ENCODE measurements at regions not wholly inside any gene's neighbourhood (a gene's known extent, or its start where the extent isn't known, plus 50 kb on each side); places are given as distances from the start of the nearest gene placed in this dataset.
A peak's percentile ranks its signal among the peaks of the same experiment; 100 is the strongest.
"Not testable (repeated sequence)": the region's sequence is repeated elsewhere in the genome, so short reads cannot be mapped to it uniquely, and the experiment has no call there.

DNA sequence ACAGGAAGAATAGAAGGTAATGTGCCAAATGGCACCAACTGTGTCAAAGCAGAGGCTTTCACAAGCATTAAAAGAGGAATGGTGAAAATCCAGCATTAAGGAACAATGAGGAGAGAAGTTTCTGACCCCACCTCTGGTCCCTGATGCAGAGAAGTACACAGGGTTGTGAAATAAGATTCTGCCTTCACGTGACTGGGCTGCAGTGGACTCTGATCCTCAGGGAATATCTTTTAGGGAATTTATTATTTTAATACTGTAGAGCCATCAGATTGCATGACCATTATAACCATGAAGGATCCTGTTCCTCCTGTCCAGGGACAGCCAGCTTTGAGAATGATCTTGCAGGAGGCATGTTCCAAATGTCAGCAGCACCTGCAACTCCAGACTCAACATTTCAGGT is 74.4 kb upstream of the FAR1 start:
- Histone ChIP-seq H3K36me3 (ENCODE audit: control insufficient read depth in 4 of 4, insufficient read depth in 4 of 4, low read length in 3 of 4) (no peaks in the 10 kb centered on the region), H3K27me3 (replicated peaks in 2 of 5; ENCODE audit: control insufficient read depth in 4 of 5, insufficient read depth in 5 of 5, low read length in 4 of 5) (peaks cover 0 to 6% (median 0%) of the 10 kb centered on the region in 5 experiments), H3K9me3 (ENCODE audit: control extremely low read depth in 1 of 5, control insufficient read depth in 4 of 5, insufficient read depth in 2 of 5, low read depth in 1 of 5, low read length in 4 of 5) (peaks cover 0 to 7% (median 0%) of the 10 kb centered on the region in 5 experiments), H3K4me1 (ENCODE audit: control extremely low read depth in 1 of 4, control insufficient read depth in 4 of 4, insufficient read depth in 4 of 4, low read length in 3 of 4) (no peaks in the 10 kb centered on the region), H3K4me3 (ENCODE audit: control insufficient read depth in 1 of 7, extremely low read depth in 1 of 7, insufficient read depth in 4 of 7, low read depth in 2 of 7, low read length in 6 of 7) (no peak overlapping the region), H3K27ac (ENCODE audit: insufficient read depth in 1 of 2, low read depth in 1 of 2, low read length in 2 of 2, poor library complexity in 1 of 2, severe bottlenecking in 2 of 2) (no peak overlapping the region)
- no CpG with 5 or more reads among the region's 1 CpG for WGBS (ENCODE audit: insufficient coverage)
- POLR2A ChIA-PET: no interaction called here
- no peak for DNase-seq
- CTCF ChIA-PET: no interaction called here

GRCh38 chr11:13578514-13579140 is 82.8 kb upstream of the PTH start:
- Histone ChIP-seq H3K36me3 (ENCODE audit: control insufficient read depth in 4 of 4, insufficient read depth in 4 of 4, low read length in 3 of 4) (no peaks in the 10 kb centered on the region), H3K27ac (ENCODE audit: insufficient read depth in 1 of 2, low read depth in 1 of 2, low read length in 2 of 2, poor library complexity in 1 of 2, severe bottlenecking in 2 of 2) (no peak overlapping the region), H3K27me3 (replicated peaks in 2 of 5; ENCODE audit: control insufficient read depth in 4 of 5, insufficient read depth in 5 of 5, low read length in 4 of 5) (peaks cover 0 to 3% (median 0%) of the 10 kb centered on the region in 5 experiments), H3K4me3 (ENCODE audit: control insufficient read depth in 1 of 7, extremely low read depth in 1 of 7, insufficient read depth in 4 of 7, low read depth in 2 of 7, low read length in 6 of 7) (no peak overlapping the region), H3K4me1 (ENCODE audit: control extremely low read depth in 1 of 4, control insufficient read depth in 4 of 4, insufficient read depth in 4 of 4, low read length in 3 of 4) (no peaks in the 10 kb centered on the region), H3K9me3 (ENCODE audit: control extremely low read depth in 1 of 5, control insufficient read depth in 4 of 5, insufficient read depth in 2 of 5, low read depth in 1 of 5, low read length in 4 of 5) (peaks cover 0 to 34% (median 2%) of the 10 kb centered on the region in 5 experiments)
- ChIA-PET CTCF (no interaction called here), POLR2A (no interaction called here)
- 90% methylated on average over 3 of the region's 3 CpGs for WGBS (ENCODE audit: insufficient coverage)
- DNase-seq: no peak

DNA sequence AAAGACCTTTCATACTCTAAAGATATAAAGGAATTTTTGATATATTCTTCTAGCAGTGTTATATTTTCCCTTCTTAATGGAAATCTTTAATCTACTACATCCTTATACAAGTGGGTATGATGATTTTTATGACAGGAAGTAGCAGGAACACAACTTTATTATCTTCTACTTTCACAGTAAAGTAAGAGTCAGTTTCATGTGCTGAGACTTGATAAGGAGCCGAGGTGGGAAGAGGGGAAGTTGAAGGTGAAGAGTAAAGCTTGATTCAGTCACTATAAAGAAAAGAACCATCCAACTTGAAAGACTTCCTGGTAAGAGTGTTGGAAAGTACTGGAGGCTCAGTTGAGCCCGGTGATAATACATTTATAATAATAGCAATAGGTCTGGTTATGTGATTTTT is 82.1 kb upstream of the PTH start:
- Histone ChIP-seq H3K4me1 (ENCODE audit: control extremely low read depth in 1 of 4, control insufficient read depth in 4 of 4, insufficient read depth in 4 of 4, low read length in 3 of 4) (no peaks in the 10 kb centered on the region), H3K9me3 (ENCODE audit: control extremely low read depth in 1 of 5, control insufficient read depth in 4 of 5, insufficient read depth in 2 of 5, low read depth in 1 of 5, low read length in 4 of 5) (peaks cover 0 to 28% (median 2%) of the 10 kb centered on the region in 5 experiments), H3K27ac (ENCODE audit: insufficient read depth in 1 of 2, low read depth in 1 of 2, low read length in 2 of 2, poor library complexity in 1 of 2, severe bottlenecking in 2 of 2) (no peak overlapping the region), H3K4me3 (ENCODE audit: control insufficient read depth in 1 of 7, extremely low read depth in 1 of 7, insufficient read depth in 4 of 7, low read depth in 2 of 7, low read length in 6 of 7) (no peak overlapping the region), H3K36me3 (ENCODE audit: control insufficient read depth in 4 of 4, insufficient read depth in 4 of 4, low read length in 3 of 4) (no peaks in the 10 kb centered on the region), H3K27me3 (replicated peaks in 2 of 5; ENCODE audit: control insufficient read depth in 4 of 5, insufficient read depth in 5 of 5, low read length in 4 of 5) (peaks cover 0 to 3% (median 0%) of the 10 kb centered on the region in 5 experiments)
- CTCF ChIA-PET: no interaction called here
- peak in 1 of 3 donors; percentile 6 for DNase-seq
- POLR2A ChIA-PET: no interaction called here
- no CpG with 5 or more reads among the region's 2 CpGs for WGBS (ENCODE audit: insufficient coverage)

- Histone ChIP-seq H3K36me3 (ENCODE audit: control insufficient read depth in 4 of 4, insufficient read depth in 4 of 4, low read length in 3 of 4) (no peaks in the 10 kb centered on the region), H3K9me3 (ENCODE audit: control extremely low read depth in 1 of 5, control insufficient read depth in 4 of 5, insufficient read depth in 2 of 5, low read depth in 1 of 5, low read length in 4 of 5) (peaks cover 0 to 20% (median 2%) of the 10 kb centered on the region in 5 experiments), H3K4me3 (ENCODE audit: control insufficient read depth in 1 of 7, extremely low read depth in 1 of 7, insufficient read depth in 4 of 7, low read depth in 2 of 7, low read length in 6 of 7) (no peak overlapping the region), H3K27ac (ENCODE audit: insufficient read depth in 1 of 2, low read depth in 1 of 2, low read length in 2 of 2, poor library complexity in 1 of 2, severe bottlenecking in 2 of 2) (no peak overlapping the region), H3K4me1 (ENCODE audit: control extremely low read depth in 1 of 4, control insufficient read depth in 4 of 4, insufficient read depth in 4 of 4, low read length in 3 of 4) (no peaks in the 10 kb centered on the region), H3K27me3 (replicated peaks in 2 of 5; ENCODE audit: control insufficient read depth in 4 of 5, insufficient read depth in 5 of 5, low read length in 4 of 5) (peaks cover 0 to 3% (median 0%) of the 10 kb centered on the region in 5 experiments)
- WGBS (ENCODE audit: insufficient coverage): no CpG with 5 or more reads among the region's 1 CpG
- CTCF ChIA-PET: no interaction called here
- DNase-seq: no peak
- POLR2A ChIA-PET: no interaction called here
Measured at GRCh38 chr11:13576995-13577394, 81.2 kb upstream of the PTH start.

DNA sequence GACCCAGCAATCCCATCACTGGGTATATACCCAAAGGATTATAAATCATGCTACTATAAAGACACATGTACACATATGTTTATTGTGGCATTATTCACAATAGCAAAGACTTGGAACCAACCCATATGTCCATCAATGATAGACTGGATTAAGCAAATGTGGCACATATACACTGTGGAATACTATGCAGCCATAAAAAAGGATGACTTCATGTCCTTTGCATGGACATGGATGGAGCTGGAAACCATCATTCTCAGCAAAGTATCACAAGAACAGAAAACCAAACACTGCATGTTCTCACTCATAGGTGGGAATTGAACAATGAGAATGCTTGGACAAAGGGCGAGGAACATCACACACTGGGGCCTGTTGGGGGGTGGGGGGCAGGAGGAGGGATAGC is 79.6 kb upstream of the PTH start:
- POLR2A ChIA-PET; H3K4me1 ChIP-seq (ENCODE audit: control extremely low read depth in 1 of 4, control insufficient read depth in 4 of 4, insufficient read depth in 4 of 4, low read length in 3 of 4); H3K36me3 ChIP-seq (ENCODE audit: control insufficient read depth in 4 of 4, insufficient read depth in 4 of 4, low read length in 3 of 4); DNase-seq; H3K9me3 ChIP-seq (ENCODE audit: control extremely low read depth in 1 of 5, control insufficient read depth in 4 of 5, insufficient read depth in 2 of 5, low read depth in 1 of 5, low read length in 4 of 5); H3K27ac ChIP-seq (ENCODE audit: insufficient read depth in 1 of 2, low read depth in 1 of 2, low read length in 2 of 2, poor library complexity in 1 of 2, severe bottlenecking in 2 of 2); H3K4me3 ChIP-seq (ENCODE audit: control insufficient read depth in 1 of 7, extremely low read depth in 1 of 7, insufficient read depth in 4 of 7, low read depth in 2 of 7, low read length in 6 of 7); H3K27me3 ChIP-seq (replicated peaks in 2 of 5; ENCODE audit: control insufficient read depth in 4 of 5, insufficient read depth in 5 of 5, low read length in 4 of 5); CTCF ChIA-PET: not testable (repeated sequence)
- WGBS (ENCODE audit: insufficient coverage): no CpG with 5 or more reads among the region's 1 CpG

GRCh38 chr11:13567551-13567950 is 71.8 kb upstream of the PTH start:
- H3K27ac ChIP-seq (ENCODE audit: insufficient read depth in 1 of 2, low read depth in 1 of 2, low read length in 2 of 2, poor library complexity in 1 of 2, severe bottlenecking in 2 of 2): no peak overlapping the region
- POLR2A ChIA-PET: no interaction called here

GRCh38 chr11:13561860-13562259 is 66.1 kb upstream of the PTH start:
- Histone ChIP-seq H3K4me1 (ENCODE audit: control extremely low read depth in 1 of 4, control insufficient read depth in 4 of 4, insufficient read depth in 4 of 4, low read length in 3 of 4) (no peaks in the 10 kb centered on the region), H3K4me3 (ENCODE audit: control insufficient read depth in 1 of 7, extremely low read depth in 1 of 7, insufficient read depth in 4 of 7, low read depth in 2 of 7, low read length in 6 of 7) (no peak overlapping the region), H3K27ac (ENCODE audit: insufficient read depth in 1 of 2, low read depth in 1 of 2, low read length in 2 of 2, poor library complexity in 1 of 2, severe bottlenecking in 2 of 2) (no peak overlapping the region), H3K36me3 (ENCODE audit: control insufficient read depth in 4 of 4, insufficient read depth in 4 of 4, low read length in 3 of 4) (no peaks in the 10 kb centered on the region), H3K27me3 (replicated peaks in 2 of 5; ENCODE audit: control insufficient read depth in 4 of 5, insufficient read depth in 5 of 5, low read length in 4 of 5) (peaks cover 0 to 2% (median 0%) of the 10 kb centered on the region in 5 experiments), H3K9me3 (ENCODE audit: control extremely low read depth in 1 of 5, control insufficient read depth in 4 of 5, insufficient read depth in 2 of 5, low read depth in 1 of 5, low read length in 4 of 5) (peaks cover 0 to 9% (median 0%) of the 10 kb centered on the region in 5 experiments)
- no peak for DNase-seq
- POLR2A ChIA-PET: no interaction called here
- CTCF ChIA-PET: no interaction called here

More at GRCh38 chr11:13567551-13567950, 71.8 kb upstream of the PTH start:
- CTCF ChIA-PET: no interaction called here
- peaks cover 0 to 4% (median 0%) of the 10 kb centered on the region in 5 experiments for H3K27me3 ChIP-seq (replicated peaks in 2 of 5; ENCODE audit: control insufficient read depth in 4 of 5, insufficient read depth in 5 of 5, low read length in 4 of 5)
- peaks cover 0 to 2% (median 0%) of the 10 kb centered on the region in 5 experiments for H3K9me3 ChIP-seq (ENCODE audit: control extremely low read depth in 1 of 5, control insufficient read depth in 4 of 5, insufficient read depth in 2 of 5, low read depth in 1 of 5, low read length in 4 of 5)
- DNase-seq: no peak
- no peak overlapping the region for H3K4me3 ChIP-seq (ENCODE audit: control insufficient read depth in 1 of 7, extremely low read depth in 1 of 7, insufficient read depth in 4 of 7, low read depth in 2 of 7, low read length in 6 of 7)
- H3K36me3 ChIP-seq (ENCODE audit: control insufficient read depth in 4 of 4, insufficient read depth in 4 of 4, low read length in 3 of 4): no peaks in the 10 kb centered on the region
- H3K4me1 ChIP-seq (ENCODE audit: control extremely low read depth in 1 of 4, control insufficient read depth in 4 of 4, insufficient read depth in 4 of 4, low read length in 3 of 4): no peaks in the 10 kb centered on the region

All from common myeloid progenitor, CD34-positive (primary cell).